Tibial nerve (tissue), 3 donors: ENCODE measurements at regions not wholly inside any gene's neighbourhood (a gene's known extent, or its start where the extent isn't known, plus 50 kb on each side); places are given as distances from the start of the nearest gene placed in this dataset.

Experiments used
- CTCF ChIP-seq, 5 experiments: fragments of 200-600 bp in 3 of 5; fragments of 450-650 bp in 2 of 5; sonication (generic) in 3 of 5; IDR thresholded peaks; one replicate each; pipeline ENCODE4 v1.5.1; 2016 to 2019; ENCODE audit warnings: antibody characterized with exemption in 5 of 5, mild to moderate bottlenecking in 3 of 5, moderate library complexity in 2 of 5
- POLR2A ChIP-seq, 2 donors: fragments of 450-650 bp; IDR thresholded peaks; one replicate each; pipeline ENCODE4 v1.6.1; 2017; ENCODE audit warnings: antibody characterized with exemption in 2 of 2, mild to moderate bottlenecking in 2 of 2, moderate library complexity in 2 of 2

GRCh38 chr18:25705650-25706049, 353.7 kb upstream of the ZNF521 start:
- TF ChIP-seq CTCF (IDR thresholded peaks at IDR 0.05) (no peak), POLR2A (IDR thresholded peaks at IDR 0.05) (no peak)
